HCT116 (cell line): ENCODE measurements at regions not wholly inside any gene's neighbourhood (a gene's known extent, or its start where the extent isn't known, plus 50 kb on each side); places are given as distances from the start of the nearest gene placed in this dataset.

Source experiments
- ATF3 ChIP-seq: IDR thresholded peaks from 2 replicates; pipeline ENCODE4 v1.6.1; 2012
- CTCF ChIP-seq, 3 experiments: fragments of 200-600 bp in 1 of 3; sonication (generic) in 1 of 3; IDR thresholded peaks in 2 of 3; conservative IDR thresholded peaks in 1 of 3; 2 replicates each; pipeline ENCODE4 v1.5.1; 2012 to 2017; ENCODE audit warnings: low read depth in 2 of 3, low read length in 2 of 3, antibody characterized with exemption in 1 of 3, borderline replicate concordance in 1 of 3, control low read depth in 1 of 3, mild to moderate bottlenecking in 1 of 3, mixed read lengths in 1 of 3, mixed run types in 1 of 3, moderate library complexity in 1 of 3; ENCODE audit not compliant: insufficient read depth in 1 of 3
- EZH2 ChIP-seq: fragments of 200-600 bp; sonication (generic); IDR thresholded peaks from 2 replicates; pipeline ENCODE4 v1.6.1; 2017; ENCODE audit warnings: antibody characterized with exemption, mixed run types
- RAD21 ChIP-seq: IDR thresholded peaks from 2 replicates; pipeline ENCODE4 v1.6.1; 2012; ENCODE audit warnings: low read depth, mild to moderate bottlenecking
- YY1 ChIP-seq: IDR thresholded peaks from 2 replicates; pipeline ENCODE4 v1.6.1; 2011; ENCODE audit warnings: low read length, low read depth, moderate library complexity, mild to moderate bottlenecking; ENCODE audit not compliant: insufficient replicate concordance; ENCODE audit errors: extremely low read depth
- TF ChIP-seq, protein P1 (sequence below): IDR thresholded peaks from 2 replicates; pipeline ENCODE4 v1.6.1; 2012

DNA sequence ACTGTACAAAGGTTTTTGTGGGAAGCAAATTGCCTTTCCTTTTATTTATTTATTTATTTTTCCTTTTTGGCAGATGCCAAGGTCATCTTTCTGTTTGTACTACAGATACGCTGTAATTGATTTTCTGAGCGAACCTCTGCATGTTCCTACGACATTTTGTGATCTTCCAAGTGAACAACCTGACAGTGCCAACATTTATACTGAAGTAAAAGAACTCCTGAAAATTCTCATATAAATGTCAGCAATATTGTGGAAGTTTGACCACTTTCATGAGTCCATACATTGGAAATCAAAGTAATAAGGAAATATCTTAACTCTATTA is 86.8 kb upstream of the EEPD1 start:
- TF ChIP-seq CTCF (IDR thresholded peaks at IDR 0.05 in 2 of 3, conservative IDR thresholded peaks at IDR 0.05 in 1 of 3; ENCODE audit: borderline replicate concordance in 1 of 3, insufficient read depth in 1 of 3, low read depth in 2 of 3, low read length in 2 of 3) (no peak), RAD21 (no peak), EZH2 (no peak), ATF3 (no peak), YY1 (no peak)
- TF ChIP-seq, protein P1, sequence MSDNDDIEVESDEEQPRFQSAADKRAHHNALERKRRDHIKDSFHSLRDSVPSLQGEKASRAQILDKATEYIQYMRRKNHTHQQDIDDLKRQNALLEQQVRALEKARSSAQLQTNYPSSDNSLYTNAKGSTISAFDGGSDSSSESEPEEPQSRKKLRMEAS = no peak
